NCI-H187 (cell line): ENCODE measurements at regions not wholly inside any gene's neighbourhood (a gene's known extent, or its start where the extent isn't known, plus 50 kb on each side); places are given as distances from the start of the nearest gene placed in this dataset.

ENCODE experiments used
- DNase-seq, 2 experiments: peaks; one replicate each; lab custom pipeline; 2025; lab: John Stamatoyannopoulos, UW

DNA sequence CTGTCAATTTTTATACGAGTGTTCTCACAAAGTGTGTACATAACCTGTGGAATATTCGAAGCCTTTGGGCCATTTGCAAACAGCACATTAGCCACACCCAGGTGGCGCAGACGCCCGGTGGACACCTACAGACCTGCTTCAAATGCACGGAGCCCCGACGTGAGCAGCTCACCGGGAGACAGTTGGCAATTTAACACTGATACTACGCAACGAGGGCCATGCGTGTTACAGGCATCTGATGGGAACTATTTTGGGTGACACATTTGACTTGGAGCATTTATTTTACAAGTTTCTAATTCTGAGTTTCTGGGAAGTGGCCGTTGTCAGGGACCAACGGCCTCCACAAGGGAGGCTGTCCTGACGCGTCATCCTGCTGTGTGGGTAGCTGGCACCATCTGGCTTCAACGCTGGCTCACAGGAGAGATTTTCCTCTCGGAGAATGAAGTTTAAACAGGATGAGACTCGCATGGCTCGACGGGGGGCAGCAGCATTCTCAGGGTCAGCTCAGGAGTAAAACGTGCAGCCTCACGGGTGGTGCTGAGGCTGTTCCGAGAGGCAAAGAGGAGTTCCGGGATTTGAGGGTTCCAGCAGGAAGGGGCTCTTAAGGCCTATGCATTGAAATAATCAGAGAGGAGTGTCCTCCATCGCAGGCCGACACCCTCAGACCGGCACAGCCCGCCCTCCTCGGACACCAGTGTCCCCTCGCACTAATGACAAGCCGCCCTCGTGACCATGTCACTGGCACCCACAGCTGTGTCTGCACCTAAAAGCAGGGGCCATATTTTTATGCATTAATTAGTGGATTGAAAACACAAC, 207.4 kb downstream of the DLL1 start:
- DNase-seq, result no peak

DNA sequence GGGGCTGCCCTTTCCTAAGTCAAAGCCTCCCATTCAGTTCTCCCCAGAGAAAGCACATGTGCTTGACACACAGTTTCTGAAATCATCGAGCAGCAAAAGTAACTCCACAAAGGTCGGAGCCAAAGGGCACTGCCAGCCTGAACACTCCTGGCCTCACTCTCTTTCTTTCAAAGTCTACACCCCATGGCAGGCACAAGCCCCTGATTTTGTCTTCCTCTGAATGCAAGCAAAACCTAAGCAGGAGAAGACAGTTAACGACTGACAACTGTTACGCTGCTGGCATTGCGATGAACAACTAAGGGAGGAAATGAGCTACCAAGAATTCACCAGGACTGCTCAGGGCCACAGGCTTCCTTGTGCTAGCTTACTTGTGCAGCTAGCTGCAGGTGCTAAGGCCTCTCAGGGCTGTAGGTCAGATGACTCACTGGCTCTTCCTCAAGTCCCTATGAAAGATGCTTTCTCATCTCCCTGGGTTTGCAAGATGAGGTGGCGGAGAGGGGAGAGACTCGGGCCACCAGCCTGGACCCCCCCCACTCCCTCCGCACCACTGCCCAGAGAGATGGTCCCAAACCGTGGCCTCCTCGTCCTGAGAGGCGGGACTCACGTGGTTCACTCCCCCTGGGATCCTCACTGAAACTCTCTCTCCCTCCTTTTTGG, 208.2 kb downstream of the DLL1 start:
- no peak for DNase-seq

DNA sequence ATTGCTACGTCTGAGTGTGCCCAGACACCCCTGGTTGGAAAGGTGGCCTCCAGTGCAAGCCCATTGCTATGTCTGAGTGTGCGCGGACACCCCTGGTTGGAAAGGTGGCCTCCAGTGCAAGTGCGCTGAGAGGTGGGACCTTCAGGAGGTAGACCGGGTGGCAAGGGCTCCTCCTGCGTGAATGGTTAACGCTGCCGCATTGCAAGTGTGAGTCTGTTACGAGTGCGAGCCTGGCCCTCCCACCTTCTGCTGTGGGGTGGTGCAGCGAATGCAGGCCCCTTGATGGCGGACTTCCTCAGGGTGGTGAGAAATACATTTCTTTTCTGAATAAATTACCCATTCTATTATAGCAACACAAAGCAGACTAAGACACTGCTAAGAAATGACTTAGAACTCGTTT, 208.8 kb downstream of the DLL1 start:
- DNase-seq, result no peak

DNA sequence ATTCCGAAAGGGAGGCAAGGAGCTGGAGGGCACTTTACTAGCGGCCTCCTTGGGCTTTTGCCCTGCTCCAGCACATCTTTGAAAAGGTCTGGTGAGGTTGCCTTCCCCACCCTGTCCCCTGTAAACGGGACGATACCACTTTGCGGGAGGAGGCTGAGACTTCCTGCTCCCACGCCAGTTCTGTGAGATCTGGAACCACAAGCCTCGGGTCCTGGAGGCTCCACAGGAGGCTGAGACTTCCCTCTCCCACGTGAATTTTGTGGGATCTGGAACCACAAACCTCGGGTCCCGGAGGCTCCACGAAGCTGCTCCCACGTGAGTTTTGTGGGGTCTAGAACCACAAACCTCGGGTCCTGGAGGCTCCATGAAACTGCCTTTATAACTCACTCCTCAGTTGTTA, 209.3 kb downstream of the DLL1 start:
- no peak for DNase-seq

DNA sequence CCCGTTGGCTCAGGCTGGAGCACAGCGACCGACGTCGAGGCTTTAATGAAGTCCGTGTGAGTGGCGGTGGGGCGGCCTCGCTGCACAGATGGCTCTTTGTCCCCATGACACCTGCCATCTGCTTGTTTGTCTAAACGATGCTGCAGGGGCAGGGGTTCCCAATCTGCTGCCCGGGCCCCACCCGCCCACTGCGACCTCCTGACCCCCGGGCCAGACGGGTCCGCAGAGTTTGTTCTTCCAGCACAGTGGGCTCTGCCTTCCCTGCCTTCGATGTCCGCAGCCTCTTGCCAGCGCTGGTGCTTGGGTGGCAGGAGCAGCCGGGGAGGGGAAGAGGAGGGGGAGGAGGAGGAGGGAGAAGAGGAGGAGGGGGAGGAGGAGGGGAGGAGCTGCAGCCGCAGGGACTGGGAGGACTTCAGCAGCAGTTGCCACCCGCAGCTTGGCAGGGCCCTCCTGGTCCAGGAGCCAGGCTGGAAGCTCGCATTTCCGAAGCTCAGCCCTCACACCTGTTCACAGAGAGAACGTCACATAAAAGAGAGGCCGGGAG, 210.0 kb downstream of the DLL1 start:
- no peak for DNase-seq

DNA sequence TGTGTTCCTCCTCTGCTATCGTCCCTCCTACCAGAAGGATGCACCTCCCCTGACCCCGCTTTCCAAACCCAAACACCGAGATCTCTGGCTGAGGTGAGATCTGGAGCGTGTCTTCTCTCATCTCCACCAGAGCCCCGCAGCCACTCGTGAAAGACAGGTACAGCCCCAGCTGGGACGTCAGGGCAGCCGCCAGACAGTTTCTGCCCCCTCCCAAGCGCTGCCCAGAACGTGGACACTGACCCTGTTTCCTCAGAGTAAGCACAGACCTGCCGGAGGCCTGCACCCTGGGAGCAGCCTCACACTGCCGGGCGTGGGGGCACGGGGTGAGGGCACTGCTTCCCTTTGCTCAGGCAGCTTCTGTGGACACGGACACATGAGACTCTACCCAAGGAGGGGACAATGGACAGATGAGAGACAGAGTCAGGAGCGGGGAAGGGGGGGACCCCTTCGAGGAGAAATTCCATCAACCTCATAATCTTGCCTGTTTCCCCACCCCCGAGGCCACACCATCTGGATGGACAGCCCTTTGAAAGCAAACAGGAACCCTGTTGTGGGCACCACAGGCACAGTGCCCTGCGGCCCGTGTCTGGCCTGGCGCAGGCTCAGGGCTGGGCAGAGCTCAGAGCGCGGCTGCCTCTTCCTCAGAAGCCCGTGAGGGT, 210.6 kb downstream of the DLL1 start:
- DNase-seq, result no peak

DNA sequence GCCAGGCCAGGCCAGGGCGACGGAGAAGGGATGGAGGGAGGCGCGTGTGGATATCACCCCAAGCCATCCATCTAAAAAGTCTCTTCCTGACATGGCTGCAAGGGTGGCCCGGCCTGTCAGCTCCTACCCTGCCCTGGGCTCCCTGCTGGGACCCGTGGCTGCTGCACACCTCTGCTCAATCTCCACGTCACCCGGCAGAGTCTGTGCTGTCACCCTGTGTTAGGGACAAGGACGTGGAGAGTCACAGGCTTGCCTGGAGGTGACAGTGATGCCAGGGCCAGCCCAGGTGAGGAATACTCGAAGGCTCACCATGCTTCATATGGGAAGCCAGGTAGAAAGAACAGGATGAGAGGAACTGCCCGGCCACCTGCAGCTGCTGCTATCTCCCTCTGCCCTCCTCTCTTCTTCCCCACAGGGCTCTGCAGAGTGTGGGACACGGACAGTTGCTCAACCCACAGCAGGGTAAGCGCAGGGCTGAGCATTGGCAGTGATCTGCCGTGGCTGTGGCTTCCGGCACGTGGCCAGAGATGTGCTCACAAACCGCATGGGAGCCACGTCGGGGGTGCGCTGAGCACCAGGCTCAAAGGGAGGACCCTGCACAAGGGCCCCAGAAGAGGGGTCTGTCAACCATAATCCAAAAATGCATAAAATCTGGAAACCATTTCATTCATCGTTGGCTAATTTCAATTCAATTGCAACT, 214.3 kb downstream of the DLL1 start:
- no peak for DNase-seq

DNA sequence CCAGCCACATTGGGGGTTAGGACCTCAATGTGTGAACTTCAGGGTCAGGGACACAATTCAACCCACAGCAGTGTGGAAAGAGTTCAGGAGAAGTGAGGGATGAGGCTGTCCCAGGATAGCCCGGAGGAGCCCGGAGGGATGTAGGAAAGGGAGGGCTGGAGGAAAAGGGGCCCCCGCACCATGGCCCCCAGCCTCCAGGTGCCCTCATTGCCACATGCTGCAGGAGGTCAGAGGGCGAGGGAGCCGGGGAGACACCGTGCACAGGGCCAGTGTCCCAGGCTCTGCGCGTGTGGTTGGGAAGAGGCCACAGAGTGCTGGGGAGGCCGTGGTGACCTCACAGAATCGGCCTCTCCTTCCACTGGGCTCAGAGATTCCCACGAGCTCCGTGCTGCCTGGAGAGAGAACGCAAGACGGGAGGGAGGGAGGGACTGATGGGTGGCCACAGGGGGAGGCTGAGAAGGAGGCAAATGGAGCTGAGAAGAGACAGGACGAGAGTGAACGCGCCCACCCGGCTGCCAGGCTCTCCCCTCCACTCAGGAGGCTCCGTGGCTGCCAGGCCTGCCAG, 215.1 kb downstream of the DLL1 start:
- no peak for DNase-seq

DNA sequence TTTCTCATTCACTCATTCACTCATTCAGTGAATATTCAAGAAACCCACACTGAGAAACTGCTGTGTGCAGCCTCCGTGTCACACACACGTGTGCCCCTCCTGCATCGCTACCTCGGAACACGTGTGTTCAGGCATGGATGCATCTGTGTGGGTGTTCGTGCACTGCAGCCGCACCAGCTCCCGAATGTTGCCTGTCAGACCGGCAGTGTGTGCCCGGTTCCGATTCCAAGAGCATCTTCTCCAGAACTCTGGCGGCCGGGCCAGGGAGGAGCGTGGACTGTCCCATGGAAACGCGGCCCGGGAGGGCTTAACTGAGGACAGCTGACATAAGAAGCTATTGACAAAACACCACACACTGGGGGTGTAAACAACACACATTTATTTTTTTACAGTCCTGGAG, 216.0 kb downstream of the DLL1 start:
- no peak for DNase-seq

DNA sequence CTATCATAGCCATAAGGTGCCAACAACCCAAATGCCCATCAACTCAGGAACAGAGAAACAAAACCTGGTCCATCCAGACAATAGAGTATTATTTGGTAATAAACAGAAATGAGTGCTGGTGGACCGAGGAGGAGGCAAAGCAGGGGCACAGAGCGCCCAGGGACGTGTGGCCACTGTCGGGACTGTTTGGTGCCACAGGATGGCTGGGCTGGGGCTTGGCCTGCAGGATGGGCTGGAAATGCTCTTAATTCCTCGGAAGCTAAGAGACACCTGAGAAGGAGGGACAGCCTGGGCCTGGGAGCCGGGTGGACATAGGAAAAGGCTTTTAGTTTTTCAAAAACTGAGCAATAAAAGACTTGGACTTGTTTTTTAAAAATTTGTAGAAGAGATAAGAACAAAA, 216.4 kb downstream of the DLL1 start:
- DNase-seq, result no peak

DNA sequence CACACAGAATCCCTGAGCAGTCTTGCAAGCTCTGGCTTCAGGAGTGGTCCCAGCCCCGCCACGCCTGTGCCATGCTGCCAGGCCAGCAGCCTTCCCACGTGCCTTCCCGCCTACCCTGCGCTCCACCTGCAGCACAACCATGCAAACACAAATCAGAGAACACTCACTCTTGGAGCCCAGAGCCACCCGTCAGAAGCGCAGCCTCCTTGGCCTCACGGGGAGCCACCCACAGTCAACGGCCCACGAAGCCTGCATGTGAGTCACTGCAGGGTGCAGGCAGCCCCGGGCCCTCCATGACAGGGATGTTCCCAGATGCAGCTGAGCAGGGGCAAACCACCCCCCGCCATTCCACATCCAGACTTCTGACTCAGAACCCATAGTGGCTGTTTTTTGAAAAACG, 217.0 kb downstream of the DLL1 start:
- no peak for DNase-seq

DNA sequence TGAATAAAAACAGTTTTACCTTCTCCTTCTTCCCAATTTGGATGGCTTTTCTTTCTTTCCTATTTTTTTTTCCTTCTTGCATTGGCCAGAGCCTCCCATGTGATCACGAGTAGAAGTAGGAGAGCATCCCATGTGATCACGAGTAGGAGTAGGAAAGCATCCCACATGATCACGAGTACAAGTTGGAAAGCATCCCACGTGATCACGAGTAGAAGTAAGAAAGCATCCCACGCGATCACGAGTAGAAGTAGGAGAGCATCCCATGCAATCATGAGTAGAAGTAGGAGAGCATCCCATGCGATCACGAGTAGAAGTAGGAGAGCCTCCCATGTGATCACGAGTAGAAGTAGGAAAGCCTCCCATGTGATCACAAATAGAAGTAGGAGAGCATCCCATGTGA, 218.6 kb downstream of the DLL1 start:
- DNase-seq, result no peak

DNA sequence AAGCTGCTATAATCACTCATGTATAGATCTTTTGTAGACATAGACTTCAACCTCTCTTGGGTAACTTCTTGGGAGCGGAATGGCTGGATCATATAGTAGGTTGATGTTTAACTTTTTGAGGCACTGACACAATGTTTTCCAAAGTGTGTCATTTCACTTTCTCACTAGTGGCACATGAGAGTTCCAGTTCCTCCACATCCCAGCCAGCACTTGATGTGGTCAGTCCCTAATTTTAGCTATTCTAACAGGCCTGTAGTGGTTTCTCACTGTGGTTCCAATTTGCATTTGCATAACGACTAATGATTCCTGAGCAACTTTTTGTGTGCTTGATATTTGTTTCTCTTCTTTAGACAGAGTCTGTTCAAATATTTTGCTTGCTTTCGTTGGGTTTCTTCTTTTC, 221.3 kb downstream of the DLL1 start:
- no peak for DNase-seq

DNA sequence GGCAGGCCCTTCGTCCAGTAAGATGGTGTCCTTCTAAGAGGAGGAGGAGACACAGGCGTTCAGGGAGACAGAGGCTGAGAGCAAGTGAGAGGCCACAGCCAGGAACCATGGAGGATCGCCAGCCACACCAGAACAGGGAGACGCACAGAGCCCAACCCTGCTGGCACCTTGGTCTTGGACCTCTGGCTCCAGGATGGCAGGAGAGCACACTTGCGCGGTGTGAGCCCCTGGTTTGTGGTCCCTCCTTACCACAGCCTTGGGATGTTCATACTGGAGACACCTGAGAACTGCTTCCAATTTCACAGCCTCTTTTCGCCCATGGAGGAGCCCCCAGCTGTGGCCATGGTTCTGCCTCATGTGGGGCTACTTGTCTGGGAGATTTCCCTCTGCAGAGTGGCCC, 222.4 kb downstream of the DLL1 start:
- DNase-seq, result no peak

DNA sequence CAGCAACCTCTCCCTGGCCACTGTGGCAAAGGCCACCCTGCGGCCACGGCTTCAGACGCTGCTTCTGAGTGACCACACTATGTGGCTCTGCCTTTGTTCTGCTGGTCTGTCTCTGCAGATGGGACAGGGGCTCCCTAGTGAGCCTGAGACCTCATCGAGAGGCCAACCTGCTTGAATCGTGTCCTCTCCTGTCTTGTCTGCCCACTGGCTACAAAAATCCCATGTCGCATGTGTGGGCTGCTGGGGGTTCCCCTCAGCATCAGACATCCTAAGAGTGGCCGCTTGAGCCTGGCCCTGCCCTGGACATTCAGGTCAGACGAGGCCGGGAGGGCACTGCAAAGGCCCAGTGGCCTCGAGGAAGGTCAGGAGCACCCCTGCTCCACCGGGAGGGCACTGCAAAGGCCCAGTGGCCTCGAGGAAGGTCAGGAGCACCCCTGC, 222.9 kb downstream of the DLL1 start:
- no peak for DNase-seq

DNA sequence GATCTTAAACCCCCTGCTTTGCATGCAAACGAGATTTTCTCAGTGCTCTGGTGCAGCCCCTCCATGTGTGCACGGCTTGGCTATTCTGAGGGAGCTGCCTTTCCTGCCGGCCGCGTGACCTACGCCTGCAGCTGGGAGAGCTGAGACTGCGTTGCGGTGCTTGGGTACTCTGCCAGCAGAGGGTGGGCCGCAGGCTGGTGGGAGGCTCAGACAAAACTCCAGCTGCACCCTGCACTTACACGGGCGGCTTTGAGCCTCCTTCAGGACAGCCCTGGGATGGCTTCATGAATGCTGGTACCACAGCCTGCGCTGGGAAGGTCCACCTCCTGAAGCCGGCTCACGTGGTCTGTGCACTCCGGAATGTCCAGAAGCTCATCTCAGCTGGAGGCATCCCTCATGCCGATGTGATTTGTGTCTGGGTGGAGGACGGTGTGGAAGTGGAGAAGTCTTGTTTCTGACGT, 223.7 kb downstream of the DLL1 start:
- DNase-seq, result no peak

DNA sequence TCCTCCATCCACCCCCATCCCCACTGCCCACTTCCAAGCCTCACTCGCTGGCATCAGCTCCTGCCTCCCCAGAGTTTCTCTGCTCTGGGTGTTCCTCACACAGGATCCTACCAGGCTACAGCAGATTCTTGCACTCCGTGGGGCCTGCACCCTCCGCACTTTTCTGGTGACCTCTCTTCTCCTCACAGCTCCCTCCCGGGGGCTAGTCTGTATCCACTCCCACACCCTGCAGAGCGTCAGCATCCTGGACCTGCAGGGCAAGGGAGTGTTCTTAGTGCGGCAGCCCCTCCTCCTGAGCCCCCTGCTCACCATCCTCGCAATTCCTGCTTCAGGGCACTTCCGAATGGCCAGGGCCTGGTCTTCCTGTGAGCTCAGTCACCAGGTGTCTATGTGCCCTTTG, 224.2 kb downstream of the DLL1 start:
- no peak for DNase-seq

DNA sequence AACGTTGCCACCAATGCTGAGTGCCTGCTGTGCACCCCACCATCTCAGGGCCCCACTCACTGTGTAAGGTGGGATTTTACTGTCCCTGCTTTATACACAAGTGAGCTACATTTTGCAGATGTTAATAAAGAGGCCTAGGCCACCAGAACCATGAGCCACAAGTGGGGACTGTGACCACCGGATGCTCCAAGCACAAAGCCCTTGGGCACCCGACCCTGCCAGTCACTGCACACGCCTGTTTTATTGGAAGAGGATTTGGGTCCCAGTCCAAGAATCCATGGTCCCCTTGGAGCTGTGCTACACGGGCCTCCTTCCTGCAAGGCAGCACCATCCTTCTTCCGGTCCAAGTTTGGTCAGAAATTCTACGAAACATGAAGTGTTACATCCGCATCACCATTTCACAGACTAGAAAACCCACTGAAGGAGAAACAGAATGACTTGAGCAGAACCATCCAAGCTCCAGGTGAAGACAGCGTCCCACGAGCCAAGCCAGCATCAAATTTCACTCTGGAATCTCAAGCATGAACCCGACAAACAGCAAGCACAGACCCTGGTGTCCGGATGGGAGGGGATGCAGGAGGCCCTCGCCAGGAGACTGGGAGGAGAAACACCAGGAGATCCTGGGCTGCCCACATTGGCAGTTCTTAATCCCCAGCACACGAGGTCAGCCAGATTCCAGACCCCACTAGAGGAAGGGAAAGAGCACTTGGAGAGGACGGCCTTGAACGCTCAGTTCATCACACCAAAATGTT, 226.9 kb downstream of the DLL1 start:
- DNase-seq, result no peak

DNA sequence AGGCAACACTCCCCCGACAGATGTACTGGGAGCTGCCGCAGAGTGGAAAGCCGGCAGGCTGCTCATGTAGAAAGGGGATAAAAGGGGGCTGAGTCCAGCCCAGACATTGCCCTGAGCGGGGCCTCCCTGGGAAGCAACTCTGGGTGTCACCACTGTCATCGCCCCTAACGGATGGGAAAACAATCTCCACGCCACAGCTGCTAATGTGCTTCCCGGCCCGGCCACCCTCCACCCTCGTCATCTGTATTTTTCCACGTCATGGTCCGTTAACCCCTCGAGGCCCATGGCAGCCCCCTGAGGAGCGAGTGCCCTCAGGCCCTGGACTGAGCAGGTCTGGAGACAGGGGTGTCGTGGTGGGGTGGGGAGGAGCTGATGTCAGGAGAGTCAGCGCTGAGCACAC, 227.4 kb downstream of the DLL1 start:
- no peak for DNase-seq

DNA sequence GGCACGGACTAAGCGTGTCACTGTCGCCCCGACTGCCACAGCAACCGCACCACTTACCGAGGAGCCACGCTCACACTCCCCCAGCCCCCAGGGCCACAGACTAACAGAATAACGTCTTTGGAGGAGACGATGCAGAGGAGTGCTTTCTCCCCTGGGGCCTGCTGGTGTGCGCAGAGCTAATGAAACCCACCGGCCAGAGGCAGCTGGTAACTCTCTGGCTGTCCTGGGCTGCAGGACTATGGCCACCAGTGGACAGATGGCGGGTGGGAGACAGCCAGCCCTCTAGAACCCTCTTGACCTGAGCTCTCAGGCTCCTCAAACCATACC, 228.0 kb downstream of the DLL1 start:
- DNase-seq, result no peak

DNA sequence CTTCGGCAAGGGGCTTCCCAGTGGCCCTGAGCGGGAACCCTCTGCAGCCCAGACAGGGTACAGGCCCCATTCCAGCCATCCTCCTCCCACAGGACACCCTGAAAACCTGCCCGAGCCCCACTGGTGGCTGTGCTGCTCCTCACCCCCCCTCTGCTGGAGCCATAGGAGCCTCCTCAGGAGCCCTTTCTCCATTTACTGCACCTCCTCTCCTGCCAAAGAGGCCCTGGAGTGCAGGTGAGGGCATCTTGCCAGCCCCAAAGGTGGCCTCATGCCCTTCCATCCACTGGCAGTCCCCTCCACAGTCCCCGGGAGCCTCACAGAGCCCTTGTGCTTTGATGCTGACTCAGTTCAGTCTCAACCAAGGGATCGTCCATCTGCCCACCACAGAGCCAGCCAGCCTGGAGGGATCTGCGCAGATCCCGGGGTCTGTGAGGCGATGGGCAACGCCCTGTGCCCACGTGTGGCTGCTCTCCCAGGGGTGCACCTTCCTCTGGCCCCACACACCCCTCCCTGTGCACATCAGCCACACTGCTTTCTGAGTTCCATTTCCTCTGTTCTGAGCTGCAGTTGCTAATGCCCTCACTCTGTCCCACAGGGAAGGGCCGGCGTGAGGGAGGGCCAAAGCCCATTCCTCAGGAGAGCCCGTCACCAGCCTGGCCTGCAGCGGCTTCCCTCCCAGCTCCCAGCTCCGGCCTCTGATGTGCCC, 228.5 kb downstream of the DLL1 start:
- DNase-seq, result no peak
